Breast epithelium (tissue), 3 donors: ENCODE measurements at regions not wholly inside any gene's neighbourhood (a gene's known extent, or its start where the extent isn't known, plus 50 kb on each side); places are given as distances from the start of the nearest gene placed in this dataset.

Experiments used
- POLR2A ChIP-seq: fragments of 450-650 bp; IDR thresholded peaks from one replicate; pipeline ENCODE4 v1.6.1; 2016; ENCODE audit warnings: antibody characterized with exemption, mild to moderate bottlenecking, moderate library complexity
- POLR2AphosphoS5 ChIP-seq, 3 donors: sonication (generic); formaldehyde crosslinking; IDR thresholded peaks; one replicate each; pipeline ENCODE4 v1.6.1; 2017; ENCODE audit warnings: antibody characterized with exemption in 3 of 3
- TF ChIP-seq, protein P1 (sequence below), 3 donors: fragments of 450-650 bp; IDR thresholded peaks; one replicate each; pipeline ENCODE4 v1.5.1; 2016 to 2017; ENCODE audit warnings: antibody characterized with exemption in 3 of 3, mild to moderate bottlenecking in 3 of 3, moderate library complexity in 3 of 3

DNA sequence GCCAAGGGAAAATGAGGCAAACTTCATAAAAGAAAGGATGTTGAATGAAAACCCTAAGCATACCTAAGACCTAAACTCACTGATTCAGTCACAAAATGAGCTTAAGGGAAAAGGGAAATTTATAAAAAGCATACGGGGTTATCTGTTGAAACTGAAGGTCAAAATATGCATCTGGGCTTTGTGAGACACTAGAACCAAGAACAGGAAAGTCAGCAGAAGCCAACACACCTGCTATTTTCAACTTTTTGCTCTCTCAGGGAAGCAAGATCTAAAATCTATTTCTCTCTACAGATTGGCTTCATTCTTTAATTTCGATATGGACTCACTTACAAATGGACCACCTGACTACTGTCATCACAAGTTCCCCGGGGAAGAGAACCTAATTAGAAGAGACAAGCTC lies 338.6 kb upstream of the NECTIN3 start:
- TF ChIP-seq, protein P1, sequence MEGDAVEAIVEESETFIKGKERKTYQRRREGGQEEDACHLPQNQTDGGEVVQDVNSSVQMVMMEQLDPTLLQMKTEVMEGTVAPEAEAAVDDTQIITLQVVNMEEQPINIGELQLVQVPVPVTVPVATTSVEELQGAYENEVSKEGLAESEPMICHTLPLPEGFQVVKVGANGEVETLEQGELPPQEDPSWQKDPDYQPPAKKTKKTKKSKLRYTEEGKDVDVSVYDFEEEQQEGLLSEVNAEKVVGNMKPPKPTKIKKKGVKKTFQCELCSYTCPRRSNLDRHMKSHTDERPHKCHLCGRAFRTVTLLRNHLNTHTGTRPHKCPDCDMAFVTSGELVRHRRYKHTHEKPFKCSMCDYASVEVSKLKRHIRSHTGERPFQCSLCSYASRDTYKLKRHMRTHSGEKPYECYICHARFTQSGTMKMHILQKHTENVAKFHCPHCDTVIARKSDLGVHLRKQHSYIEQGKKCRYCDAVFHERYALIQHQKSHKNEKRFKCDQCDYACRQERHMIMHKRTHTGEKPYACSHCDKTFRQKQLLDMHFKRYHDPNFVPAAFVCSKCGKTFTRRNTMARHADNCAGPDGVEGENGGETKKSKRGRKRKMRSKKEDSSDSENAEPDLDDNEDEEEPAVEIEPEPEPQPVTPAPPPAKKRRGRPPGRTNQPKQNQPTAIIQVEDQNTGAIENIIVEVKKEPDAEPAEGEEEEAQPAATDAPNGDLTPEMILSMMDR (IDR thresholded peaks at IDR 0.05): no peak
- TF ChIP-seq POLR2AphosphoS5 (IDR thresholded peaks at IDR 0.05): no peak
- no peak for TF ChIP-seq POLR2A
